ENCODE measurements at regions not wholly inside any gene's neighbourhood (a gene's known extent, or its start where the extent isn't known, plus 50 kb on each side); places are given as distances from the start of the nearest gene placed in this dataset.
"Not testable (repeated sequence)": the region's sequence is repeated elsewhere in the genome, so short reads cannot be mapped to it uniquely, and the experiment has no call there.

DNA sequence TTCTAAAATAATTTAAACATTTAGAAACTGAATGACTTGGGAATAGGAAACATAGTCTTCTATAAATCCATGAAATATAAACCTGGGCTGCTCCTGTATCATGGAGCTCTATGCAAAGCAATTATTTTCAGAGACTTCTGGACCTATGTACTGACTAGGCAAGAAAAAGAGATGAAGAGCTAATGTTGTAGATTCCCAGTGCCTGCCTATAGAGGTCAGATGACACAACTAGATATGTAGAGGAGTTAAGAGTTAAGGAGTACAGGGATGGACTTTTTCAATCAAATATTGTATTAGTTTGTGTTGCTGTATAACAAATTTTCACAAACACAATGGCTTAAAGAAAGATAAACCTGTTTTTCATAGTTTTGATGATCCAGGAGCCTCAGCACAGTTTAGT lies 1434.5 kb downstream of the KCNT2 start:
- no peak for DNase-seq

DNA sequence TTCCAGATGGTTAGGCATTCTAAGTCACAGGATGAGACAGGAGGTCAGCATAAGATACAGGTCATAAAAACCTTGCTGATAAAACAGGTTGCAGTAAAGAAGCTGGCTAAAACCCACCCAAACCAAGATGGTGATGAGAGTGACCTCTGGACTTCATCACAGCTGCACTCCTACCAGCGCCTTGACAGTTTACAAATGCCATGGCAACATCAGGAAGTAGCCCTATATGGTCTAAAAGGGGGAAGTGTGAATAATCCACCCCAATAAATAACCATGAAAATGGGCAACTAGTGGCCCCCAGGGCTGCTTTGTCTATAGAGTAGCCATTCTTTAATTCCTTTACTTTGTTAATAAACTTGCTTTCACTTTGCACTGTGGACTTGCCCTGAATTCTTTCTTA lies 1448.4 kb downstream of the KCNT2 start:
- not testable (repeated sequence) for DNase-seq

DNA sequence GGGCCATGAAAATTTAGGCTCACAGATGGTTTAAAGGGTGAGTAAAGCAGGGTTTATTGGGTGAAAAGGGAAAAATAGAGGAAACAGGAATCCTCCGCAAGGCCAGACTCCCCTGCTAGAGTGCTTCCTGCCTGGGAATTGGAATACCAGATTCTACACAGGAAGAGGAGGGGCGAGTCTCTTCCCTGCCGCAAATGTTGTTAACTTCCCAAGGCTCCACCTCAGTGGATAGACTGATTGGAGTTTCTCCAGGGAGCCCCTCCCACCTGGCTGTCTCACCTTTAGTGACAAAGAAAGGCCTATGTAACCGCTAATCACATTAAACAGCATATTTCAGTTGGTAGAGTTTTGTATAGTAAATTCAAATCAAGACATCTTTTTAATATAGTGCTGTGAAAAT lies 1450.1 kb downstream of the KCNT2 start:
- no peak for DNase-seq

DNA sequence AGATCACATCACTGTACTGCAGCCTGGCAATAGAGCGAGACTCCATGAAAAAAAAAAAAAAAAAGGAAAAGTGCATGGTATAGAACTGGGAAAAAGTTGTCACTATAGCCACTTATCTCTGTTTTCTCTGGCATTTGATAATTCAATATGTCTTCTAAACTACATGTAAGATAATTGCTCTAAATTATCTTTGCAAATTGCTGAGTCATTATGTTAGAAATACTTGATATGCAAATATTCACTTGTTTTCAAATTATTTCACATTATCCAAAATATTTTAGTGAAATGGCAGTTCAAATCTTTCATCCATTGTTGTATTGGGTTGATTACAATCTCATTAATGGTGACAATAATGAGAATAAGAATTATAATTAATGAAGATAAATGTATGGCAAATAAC lies 1455.1 kb downstream of the KCNT2 start:
- DNase-seq: no peak

DNA sequence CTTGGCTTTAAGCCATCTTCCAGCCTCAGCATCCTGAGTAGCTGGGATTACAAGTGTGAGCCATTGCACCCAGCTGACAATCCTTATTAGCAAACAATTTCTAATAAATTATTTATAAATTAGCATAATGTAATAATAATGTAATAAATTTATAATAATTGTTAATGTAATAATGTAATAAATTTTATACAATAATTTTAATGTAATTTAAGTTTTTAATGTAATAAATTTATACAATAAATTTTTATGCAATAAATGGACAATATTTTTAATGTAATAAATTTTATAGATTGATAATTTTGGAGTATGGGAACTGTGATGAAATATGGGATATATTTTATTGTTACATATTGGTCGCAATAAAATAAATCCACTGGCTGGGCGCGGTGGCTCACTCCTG lies 1457.5 kb downstream of the KCNT2 start:
- DNase-seq: no peak

DNA sequence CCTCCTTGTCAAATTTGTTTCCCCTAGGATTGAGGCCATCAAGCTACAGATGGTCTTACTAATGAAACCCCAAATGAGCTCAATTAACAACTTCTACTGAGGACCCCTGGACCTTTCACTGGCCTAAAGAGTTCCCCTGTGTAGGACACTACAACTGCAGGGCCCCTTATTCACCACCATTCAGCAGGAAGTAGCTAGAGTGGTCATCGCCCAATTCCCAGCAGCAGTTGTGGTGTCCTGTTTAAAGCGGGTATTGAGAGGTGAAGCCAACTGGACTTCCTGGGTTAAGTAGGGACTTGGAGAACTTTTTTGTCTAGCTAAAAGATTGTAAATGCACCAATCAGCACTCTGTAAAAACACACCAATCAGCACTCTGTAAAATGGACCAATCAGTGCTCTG lies 1466.9 kb downstream of the KCNT2 start:
- DNase-seq: no peak

DNA sequence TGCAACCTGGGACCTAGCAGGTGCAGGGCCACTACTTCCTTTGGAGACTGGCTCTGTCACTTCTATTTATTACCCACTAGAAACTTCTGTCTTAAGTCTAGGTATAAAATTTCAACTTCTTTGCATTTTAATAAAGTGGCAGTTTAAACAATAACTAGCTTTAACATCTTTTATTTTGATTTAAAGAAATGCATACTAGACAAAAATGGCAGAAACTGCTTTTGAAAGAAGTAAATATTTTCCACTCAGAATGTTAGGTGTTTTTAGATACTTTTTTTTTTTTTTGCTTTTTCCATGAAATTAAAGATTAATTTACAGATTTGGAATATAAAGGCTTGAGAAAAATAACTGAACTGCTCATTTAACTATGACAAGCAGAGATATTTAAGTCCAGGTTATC lies 1477.6 kb downstream of the KCNT2 start:
- no peak for DNase-seq

DNA sequence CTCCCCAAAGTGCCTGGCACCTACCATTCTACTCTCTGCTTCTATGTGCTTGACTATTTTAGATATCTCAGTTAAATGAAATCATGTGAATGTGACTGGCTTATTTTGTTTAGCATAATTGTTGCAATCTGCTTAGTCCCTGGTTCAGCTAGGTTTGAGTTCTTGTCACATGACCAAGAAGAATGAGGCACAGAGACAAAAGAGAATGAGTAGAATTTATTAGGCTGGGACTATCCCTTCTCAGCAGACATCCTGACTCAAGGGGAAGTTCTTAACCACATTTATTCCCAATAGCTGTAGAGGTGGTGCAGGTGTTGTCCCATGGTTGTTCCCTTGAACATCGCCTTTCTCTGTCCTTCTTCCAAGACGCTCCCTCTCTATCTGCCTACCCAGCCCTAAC lies 1485.7 kb downstream of the KCNT2 start:
- no peak for DNase-seq

DNA sequence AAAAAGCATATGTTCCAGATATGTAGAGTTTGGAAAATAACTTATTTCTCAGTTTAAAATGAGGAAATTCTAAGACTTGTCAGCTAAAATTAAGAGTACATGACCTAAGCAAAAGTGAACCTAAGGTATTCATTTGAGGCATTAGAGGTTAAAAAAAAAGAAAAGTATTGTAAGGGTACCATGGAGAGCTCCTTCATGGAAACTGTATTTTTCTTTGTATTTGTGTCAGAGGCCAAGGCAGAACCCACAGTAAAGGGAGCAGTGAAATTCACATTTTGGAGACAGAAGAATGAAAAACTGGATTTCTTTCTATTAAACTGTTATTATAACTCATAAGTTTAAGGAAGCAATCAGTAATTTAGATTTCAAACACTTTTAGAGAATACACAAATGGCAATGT lies 1494.8 kb downstream of the KCNT2 start:
- no peak for DNase-seq

DNA sequence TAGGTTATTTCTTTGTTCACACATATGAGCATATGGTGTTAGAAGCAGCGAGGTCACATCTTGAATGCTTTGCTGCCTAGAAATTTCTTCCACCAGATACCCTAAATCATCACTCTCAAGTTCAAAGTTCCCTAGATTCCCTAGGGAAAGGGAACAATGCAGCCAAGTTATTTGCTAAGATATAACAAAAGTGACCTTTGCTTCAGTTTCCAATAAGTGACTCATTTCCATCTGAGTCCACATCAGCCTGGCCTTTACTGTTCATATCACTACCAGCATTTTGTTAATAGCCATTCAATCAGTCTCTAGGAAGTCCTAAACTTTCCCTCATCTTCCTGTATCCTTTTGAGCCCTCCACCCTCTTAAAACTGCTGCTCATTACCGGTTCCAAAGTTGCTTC lies 1502.5 kb downstream of the KCNT2 start:
- DNase-seq: no peak

DNA sequence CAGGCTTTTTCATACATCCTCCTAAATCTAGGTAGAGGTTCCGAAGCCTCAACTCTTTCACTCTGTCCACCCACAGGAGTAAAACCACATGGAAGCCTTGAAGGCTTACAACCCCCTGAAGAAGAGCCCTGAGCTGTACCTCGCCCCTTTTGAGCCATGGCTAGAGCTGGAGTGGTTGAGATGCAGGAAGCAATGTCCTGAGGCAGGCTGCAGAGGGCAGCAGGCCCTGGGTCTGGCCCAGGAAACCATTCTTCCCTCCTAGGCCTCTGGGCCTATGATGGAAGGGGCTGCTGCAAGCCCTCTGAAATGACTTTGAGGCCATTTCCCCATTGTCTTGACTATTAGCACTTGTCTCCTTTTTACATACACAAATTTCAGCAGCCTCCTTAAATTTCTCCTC lies 1503.0 kb downstream of the KCNT2 start:
- no peak for DNase-seq

DNA sequence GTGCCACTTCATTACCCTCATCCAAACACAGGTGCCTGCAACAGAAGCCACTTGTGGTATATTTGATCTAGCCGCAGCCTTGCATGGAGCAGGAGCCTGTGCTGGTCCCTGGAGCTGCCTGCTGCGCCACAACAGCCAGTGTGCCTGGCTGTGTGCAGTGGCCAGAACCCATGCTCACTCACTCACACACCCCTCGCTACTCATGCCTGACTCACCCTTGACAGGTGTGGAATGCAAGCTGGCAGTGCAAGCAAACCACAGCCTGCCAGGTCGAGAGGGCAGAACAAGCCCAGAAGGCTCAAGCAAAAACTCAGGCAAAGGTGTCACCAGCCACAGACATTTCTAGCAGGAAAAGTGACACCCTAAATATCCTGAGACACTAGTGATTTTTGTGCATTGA lies 1510.9 kb downstream of the KCNT2 start:
- no peak for DNase-seq

DNA sequence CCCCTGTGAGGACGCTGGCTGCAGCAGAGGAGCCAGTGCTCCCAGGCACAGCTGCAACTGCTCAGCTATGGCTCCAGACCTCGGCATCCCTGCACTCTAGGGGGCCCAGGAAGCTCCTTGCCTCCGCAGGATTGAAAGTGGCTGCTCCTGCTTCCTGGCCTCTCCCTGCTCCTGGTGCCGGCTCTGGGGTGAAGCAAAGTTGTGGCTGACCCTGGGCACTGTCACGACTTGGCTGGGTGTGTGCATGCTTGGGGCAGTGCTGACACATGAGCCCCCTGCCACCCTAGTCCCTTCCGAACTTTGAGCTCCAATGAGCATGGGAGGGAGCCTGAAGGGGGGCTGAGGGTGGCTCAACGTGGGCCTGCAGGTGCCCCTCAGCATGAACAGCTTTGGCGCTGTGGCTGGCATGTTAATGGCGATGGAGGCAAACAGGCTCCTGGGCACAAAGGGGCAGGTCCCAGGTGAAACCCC lies 1512.2 kb downstream of the KCNT2 start:
- DNase-seq: no peak

DNA sequence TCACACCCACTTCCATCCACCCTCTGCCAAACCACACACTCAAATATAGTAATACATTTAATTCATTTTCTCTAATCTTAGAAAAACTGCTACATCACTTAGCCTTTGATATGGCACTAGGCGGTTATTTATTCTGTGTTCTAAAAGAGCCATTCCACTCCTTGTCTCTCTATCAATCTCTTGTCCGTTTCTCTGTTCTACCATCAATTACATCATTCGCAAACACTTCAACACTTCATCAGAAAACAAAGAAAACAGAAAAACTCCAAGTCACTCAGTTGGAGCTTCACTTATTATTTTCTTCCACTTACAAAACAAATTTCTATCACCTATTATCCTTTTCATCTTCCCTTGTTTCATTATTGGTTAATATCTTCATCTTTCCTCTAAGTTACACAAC lies 1523.0 kb downstream of the KCNT2 start:
- no peak for DNase-seq

DNA sequence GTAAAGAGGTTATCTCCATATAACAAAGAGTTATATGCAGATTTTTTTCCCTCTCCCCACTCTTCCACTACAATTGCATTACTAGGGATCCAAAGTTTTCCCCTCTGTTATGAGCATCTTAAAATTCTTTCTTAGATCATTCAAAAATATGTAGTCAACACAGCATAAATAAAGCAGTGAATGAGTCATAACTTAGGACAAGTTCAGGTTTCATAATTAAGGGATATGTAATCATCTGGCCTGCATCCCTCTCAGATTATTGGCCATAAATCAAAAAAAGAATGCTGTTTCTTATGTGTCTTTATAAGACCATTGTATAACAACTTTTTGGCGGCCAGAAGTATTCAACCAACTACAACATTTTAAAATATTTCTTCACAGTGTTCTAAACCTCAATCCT lies 1526.1 kb downstream of the KCNT2 start:
- DNase-seq: no peak

DNA sequence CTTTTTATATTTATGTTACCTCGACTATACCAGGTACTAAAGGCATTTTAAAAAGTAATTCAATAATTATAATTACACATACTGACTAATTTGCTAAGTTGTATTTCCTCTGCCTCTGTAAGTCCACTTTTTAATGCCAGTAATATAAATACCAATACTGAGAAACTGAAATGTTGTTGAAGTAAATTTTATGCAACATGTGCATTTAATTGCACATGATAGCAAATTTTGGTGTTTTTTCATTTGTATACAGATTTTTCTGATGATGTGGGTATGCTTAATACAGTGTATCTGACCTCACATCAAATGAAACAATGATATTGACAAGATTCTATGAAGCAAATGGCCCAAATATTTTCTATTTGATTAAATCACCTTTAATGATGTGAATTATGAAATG lies 1531.6 kb downstream of the KCNT2 start:
- DNase-seq: no peak

DNA sequence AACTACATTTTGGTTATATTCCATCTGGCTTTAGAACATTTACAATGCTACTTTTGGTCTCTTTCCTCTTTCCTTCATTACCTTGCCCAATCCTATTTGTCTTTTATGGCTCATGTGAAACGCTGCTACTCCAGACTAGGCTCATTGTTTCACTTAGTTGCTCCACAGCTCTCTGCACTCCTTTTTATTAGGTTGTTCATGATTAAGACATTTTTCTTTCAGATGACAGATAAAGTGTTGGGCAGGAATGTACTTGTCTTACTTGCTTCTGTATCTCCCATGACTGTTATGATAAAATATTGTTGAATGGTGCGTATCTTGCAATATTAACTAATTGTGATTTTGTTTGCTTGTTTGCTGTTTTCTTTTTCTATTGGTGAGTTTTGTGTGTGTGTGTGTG lies 1532.3 kb downstream of the KCNT2 start:
- DNase-seq: no peak

DNA sequence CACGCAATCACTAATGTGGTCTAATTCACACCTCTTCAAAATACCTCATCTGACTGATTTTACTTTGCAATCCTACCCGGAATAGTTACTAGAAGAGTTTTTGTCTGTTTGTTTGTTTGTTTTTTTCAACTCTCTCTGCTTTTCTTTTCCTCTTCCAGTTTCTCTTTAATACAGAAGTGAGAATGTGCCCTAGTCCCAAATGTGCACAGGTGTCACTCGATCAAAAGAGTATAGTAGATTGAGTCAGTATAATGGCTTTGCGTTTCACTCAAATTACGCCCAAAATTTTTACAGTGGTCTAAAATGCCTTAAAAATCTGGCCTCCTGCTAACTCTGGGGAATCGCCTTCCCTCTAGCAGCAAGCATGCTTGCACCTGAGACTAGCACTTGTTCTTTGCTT lies 1536.8 kb downstream of the KCNT2 start:
- no peak for DNase-seq

DNA sequence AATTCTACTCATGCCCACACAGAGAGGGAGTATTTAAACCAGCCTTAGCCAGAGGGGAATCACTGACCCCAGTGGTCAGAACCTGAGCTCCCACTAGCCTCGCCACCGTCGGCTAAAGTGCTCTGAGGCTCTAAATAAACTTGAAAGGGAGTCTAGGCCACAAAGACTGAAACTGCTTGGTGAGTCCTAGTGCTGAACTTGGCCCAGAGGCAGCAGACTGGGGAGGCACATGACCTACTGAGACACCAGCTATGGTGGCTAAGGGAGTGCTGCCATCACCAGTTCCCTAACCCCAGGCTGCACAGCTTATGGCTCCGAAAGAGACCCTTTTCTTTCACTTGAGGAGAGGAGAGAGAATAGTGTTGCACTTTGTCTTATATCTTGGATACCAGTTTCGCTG lies 1542.8 kb downstream of the KCNT2 start:
- no peak for DNase-seq

DNA sequence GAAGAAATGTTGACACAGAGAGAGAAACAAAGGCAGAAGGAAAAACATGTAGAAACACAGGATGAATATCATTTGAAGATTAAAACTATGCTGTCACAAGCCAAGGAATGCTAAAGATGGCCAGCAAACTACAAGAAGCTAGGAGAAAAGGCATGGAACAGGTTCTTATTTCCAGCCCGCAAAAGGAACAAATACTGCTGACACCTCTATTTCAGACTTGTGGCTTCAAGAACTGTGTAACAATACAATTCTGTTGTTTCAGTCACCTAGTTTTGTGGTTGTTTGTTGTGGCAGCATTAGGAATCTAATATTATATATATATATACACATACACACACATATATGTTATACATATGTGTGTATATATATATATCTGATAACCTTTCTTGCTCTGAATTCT lies 1543.9 kb downstream of the KCNT2 start:
- no peak for DNase-seq

DNA sequence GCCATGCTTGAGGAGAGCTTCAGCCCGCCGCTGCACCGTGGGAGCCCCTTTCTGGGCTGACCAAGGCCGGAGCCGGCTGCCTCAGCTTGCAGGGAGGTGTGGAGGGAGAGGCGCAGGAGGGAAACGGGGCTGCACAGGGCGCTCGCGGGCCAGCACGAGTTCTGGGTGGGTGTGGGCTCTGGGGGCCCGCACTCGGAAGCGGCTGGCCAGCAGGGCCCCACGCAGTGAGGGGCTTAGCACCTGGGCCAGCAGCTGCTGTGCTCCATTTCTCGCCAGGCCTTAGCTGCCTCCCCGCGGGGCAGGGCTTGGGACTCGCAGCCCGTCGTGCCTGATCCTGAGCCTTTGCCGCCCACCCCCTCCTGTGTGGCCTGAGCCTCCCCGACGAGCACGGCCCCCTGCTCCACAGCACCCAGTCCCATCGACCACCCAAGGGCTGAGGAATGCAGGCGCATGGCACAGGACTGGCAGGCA lies 1554.0 kb downstream of the KCNT2 start:
- DNase-seq: no peak

DNA sequence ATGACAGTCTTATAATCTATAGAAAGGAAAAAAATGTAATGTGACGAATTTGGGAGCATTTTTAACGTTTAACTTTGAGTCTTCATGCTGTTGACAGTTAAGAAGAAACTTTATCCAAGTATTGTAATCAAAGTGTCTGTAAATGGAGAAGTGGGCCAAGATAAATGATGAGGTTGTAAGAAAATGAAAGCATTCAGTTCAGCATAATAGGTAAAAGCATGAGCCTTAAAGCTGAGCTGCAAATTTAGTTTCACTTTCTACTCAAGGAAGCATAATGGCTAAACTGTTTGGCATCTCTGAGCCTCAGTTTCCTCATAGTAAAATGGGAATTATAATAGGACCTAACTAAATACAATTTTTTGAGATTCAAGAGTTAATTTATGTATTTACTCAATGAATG lies 1554.8 kb downstream of the KCNT2 start:
- no peak for DNase-seq

DNA sequence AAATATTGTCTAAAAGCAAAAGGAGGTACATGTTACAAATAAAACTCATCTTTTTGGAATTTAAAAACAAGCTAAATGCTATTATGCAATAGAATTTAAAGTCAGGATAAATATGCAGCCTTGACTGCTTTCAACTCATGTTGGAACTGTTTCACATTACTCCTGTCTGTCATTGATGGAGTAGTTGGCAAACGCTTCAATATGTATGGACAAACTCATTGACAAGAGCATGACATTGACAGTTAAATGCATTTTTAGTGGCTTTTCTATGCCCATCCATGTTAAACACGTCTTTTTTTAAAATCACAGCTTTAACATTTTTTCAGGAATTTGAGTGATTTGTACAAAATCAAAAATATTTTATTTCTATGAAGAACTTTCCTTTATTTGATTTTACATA lies 1560.5 kb downstream of the KCNT2 start:
- no peak for DNase-seq

DNA sequence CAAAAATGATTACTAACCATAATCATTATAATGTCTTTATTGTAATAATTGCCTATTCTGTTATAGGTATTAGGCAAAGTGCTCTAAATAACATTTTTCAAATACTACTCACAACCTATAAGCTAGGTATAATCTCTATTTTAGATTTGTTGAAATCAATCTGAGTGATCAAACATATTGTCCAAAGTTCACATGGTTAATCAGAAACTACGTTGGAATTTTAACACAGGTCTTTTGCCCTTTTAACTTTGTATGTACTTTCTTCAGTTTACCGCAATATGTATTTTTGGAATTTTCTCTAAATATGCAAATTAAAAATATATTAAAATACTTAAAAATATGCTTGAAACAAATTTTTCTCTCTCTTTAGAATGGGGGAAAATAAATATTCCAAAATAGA lies 1563.2 kb downstream of the KCNT2 start:
- no peak for DNase-seq

DNA sequence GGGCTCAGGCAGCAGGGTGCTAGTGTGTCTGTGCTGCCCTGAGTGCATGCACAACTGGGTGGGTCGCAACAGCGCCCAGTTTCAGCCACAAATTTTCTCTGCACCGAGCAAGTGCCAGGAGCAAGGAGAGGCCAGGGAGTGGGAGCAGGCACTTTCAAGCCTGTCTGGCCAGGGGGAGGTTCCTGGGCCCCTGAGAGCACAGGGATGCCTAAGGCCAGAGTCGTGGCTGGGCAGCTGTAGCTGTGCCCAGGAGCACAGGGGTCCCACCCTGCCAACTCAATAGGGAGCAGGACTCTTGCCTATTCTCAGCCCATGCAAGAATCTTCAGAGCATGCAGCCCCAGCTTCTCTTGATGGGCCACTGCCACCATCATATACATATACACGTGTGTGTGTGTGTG lies 1577.4 kb downstream of the KCNT2 start:
- no peak for DNase-seq

DNA sequence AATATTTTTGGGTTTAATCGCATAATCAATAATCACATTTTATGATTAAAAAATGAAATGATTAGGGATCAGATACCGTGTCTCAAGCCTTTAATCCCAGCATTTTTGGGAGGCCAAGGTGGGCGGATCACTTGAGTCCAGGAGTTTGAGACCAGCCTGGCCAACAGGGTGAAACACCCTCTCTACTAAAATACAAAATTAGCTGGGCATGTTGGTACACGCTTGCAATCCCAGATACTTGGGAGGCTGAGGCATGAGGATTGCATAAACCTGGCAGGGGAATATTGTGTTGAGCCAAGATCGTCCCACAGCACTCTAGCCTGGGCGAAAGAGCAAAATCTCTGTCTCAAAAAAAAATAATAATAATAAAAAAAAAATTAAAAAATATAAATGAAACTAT lies 1581.4 kb downstream of the KCNT2 start:
- DNase-seq: no peak
